ENCODE measurements at regions not wholly inside any gene's neighbourhood (a gene's known extent, or its start where the extent isn't known, plus 50 kb on each side); places are given as distances from the start of the nearest gene placed in this dataset.

DNA sequence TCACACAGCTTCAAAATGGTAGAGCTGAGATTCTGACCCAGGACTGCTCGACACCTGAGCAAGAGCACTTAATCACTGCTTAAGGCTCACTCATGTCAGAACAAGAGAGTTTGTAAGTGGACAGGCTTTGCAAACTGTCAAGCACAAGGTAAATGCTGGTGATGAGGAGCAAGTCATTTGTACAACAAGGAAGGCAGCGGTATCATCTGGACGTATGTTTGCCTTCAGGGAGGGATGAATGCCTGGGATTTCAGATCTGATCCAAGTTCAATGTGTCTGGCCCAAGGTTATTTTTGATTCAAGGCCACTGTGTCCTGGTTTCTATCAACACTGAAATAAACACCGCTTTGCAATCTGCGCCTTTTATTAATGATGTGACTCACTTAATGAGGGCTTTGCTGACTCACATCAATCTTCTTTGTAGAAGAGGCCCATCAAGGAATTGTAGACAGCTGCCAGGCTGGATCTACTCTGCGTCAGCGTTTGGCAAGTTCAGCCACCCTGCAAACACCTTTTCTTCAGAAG is 174.4 kb upstream of the HS3ST3A1 start:
- Histone ChIP-seq H3K27me3 (replicated peaks; ENCODE audit: insufficient read depth, low read depth, low read length, poor library complexity) (no peaks in the 10 kb centered on the region), H3K9me3 (ENCODE audit: low read depth, low read length, poor library complexity, severe bottlenecking) (peaks cover 42% of the 10 kb centered on the region), H3K4me3 (ENCODE audit: low read depth, low read length, poor library complexity, severe bottlenecking) (no peak overlapping the region), H3K36me3 (ENCODE audit: insufficient read depth, low read length, poor library complexity, severe bottlenecking) (no peaks in the 10 kb centered on the region), H3K27ac (ENCODE audit: low read depth, low read length, poor library complexity, severe bottlenecking) (no peak overlapping the region), H3K4me1 (ENCODE audit: insufficient read depth, low read length, poor library complexity, severe bottlenecking) (no peaks in the 10 kb centered on the region)
- no TSS peak for BruUV-seq (replicated peaks)
- POLR2A ChIA-PET (ENCODE audit: low non-redundant PET), result no interaction called here
- CTCF ChIA-PET, result no interaction called here
- intact Hi-C loops (cut with micrococcal nuclease; ENCODE audit: unreplicated experiment), result no loop called here
- no peak for TF ChIP-seq EZH2 (IDR thresholded peaks at IDR 0.05; ENCODE audit: borderline replicate concordance, low read depth, low read length, poor library complexity, severe bottlenecking)
- TF ChIP-seq, protein P1, sequence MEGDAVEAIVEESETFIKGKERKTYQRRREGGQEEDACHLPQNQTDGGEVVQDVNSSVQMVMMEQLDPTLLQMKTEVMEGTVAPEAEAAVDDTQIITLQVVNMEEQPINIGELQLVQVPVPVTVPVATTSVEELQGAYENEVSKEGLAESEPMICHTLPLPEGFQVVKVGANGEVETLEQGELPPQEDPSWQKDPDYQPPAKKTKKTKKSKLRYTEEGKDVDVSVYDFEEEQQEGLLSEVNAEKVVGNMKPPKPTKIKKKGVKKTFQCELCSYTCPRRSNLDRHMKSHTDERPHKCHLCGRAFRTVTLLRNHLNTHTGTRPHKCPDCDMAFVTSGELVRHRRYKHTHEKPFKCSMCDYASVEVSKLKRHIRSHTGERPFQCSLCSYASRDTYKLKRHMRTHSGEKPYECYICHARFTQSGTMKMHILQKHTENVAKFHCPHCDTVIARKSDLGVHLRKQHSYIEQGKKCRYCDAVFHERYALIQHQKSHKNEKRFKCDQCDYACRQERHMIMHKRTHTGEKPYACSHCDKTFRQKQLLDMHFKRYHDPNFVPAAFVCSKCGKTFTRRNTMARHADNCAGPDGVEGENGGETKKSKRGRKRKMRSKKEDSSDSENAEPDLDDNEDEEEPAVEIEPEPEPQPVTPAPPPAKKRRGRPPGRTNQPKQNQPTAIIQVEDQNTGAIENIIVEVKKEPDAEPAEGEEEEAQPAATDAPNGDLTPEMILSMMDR (conservative IDR thresholded peaks at IDR 0.05; ENCODE audit: low read depth, low read length), result no peak
- DNase-seq (ENCODE audit: low spot score), result no peak

- ChIA-PET POLR2A (ENCODE audit: low non-redundant PET) (no interaction called here), CTCF (no interaction called here)
- intact Hi-C loops (cut with micrococcal nuclease; ENCODE audit: unreplicated experiment), result no loop called here
- peaks cover 37% of the 10 kb centered on the region for H3K9me3 ChIP-seq (ENCODE audit: low read depth, low read length, poor library complexity, severe bottlenecking)
- no peaks in the 10 kb centered on the region for H3K4me1 ChIP-seq (ENCODE audit: insufficient read depth, low read length, poor library complexity, severe bottlenecking)
- no peaks in the 10 kb centered on the region for H3K27me3 ChIP-seq (replicated peaks; ENCODE audit: insufficient read depth, low read depth, low read length, poor library complexity)
- no peak for DNase-seq (ENCODE audit: low spot score)
- no peak overlapping the region for H3K4me3 ChIP-seq (ENCODE audit: low read depth, low read length, poor library complexity, severe bottlenecking)
- no peak overlapping the region for H3K27ac ChIP-seq (ENCODE audit: low read depth, low read length, poor library complexity, severe bottlenecking)
- TF ChIP-seq, protein P1 (conservative IDR thresholded peaks at IDR 0.05; ENCODE audit: low read depth, low read length), result no peak
- no peak for TF ChIP-seq EZH2 (IDR thresholded peaks at IDR 0.05; ENCODE audit: borderline replicate concordance, low read depth, low read length, poor library complexity, severe bottlenecking)
- no peaks in the 10 kb centered on the region for H3K36me3 ChIP-seq (ENCODE audit: insufficient read depth, low read length, poor library complexity, severe bottlenecking)
- BruUV-seq (replicated peaks), result no TSS peak
Observed at GRCh38 chr17:13777003-13777402, 175.3 kb upstream of the HS3ST3A1 start.

DNA sequence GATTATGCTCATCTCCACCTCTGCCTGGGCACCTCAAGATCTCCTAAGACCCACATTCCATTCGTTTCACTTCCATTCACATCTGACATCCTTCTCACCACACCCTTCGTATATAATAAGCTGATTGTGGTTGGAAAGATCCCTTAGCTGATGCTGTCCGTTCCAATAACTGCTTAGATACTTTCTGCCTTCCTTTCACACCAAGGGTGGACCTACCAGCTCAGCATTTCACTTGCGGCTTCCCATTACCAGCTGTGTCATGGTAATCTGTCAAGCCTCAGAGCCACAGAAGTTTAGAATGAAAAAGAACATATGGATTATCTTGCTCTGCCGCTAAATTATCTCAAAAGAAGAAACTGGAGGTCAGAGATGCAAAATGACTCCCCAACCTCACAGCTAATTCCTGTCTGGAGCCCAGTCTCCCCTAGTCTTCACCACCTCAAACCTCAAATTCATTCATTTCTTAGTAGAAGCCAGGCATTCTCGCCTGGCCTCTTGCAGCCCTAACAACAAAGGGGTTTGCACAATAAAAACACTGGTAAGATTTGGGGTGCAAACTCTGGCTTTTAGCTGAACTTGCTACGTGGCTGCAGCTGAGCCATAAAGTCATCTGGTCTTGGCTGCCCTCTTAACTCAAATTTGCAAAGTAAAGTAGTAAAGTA is 182.8 kb upstream of the HS3ST3A1 start:
- no peak overlapping the region for H3K4me3 ChIP-seq (ENCODE audit: low read depth, low read length, poor library complexity, severe bottlenecking)
- ChIA-PET CTCF (no interaction called here), POLR2A (ENCODE audit: low non-redundant PET) (no interaction called here)
- no peaks in the 10 kb centered on the region for H3K36me3 ChIP-seq (ENCODE audit: insufficient read depth, low read length, poor library complexity, severe bottlenecking)
- intact Hi-C loops (cut with micrococcal nuclease; ENCODE audit: unreplicated experiment), result no loop called here
- H3K27ac ChIP-seq (ENCODE audit: low read depth, low read length, poor library complexity, severe bottlenecking), result no peak overlapping the region
- BruUV-seq (replicated peaks), result no TSS peak
- H3K27me3 ChIP-seq (replicated peaks; ENCODE audit: insufficient read depth, low read depth, low read length, poor library complexity), result no peaks in the 10 kb centered on the region
- no peaks in the 10 kb centered on the region for H3K4me1 ChIP-seq (ENCODE audit: insufficient read depth, low read length, poor library complexity, severe bottlenecking)
- peaks cover 16% of the 10 kb centered on the region for H3K9me3 ChIP-seq (ENCODE audit: low read depth, low read length, poor library complexity, severe bottlenecking)
- no peak for DNase-seq (ENCODE audit: low spot score)
- TF ChIP-seq, protein P1 (conservative IDR thresholded peaks at IDR 0.05; ENCODE audit: low read depth, low read length), result no peak
- no peak for TF ChIP-seq EZH2 (IDR thresholded peaks at IDR 0.05; ENCODE audit: borderline replicate concordance, low read depth, low read length, poor library complexity, severe bottlenecking)

Data from A673 (cell line).